ENCODE measurements at regions not wholly inside any gene's neighbourhood (a gene's known extent, or its start where the extent isn't known, plus 50 kb on each side); places are given as distances from the start of the nearest gene placed in this dataset.
"Not testable (repeated sequence)": the region's sequence is repeated elsewhere in the genome, so short reads cannot be mapped to it uniquely, and the experiment has no call there.

- TF ChIP-seq ZIC2, CTCF, ZNF18, ZNF280D, HIC1, ZSCAN30, ZBTB1 (tag by site-specific recombination; IDR thresholded peaks at IDR 0.05): not testable (repeated sequence)
Measured at GRCh38 chr5:42003852-42004251, 78.8 kb downstream of the FBXO4 start.

Data from HEK293 (cell line).